Lower leg skin (tissue), 4 donors: ENCODE measurements at regions not wholly inside any gene's neighbourhood (a gene's known extent, or its start where the extent isn't known, plus 50 kb on each side); places are given as distances from the start of the nearest gene placed in this dataset.

Source experiments
- DNase-seq, 2 donors: peaks; one replicate each; pipeline ENCODE4 v3.0.0-alpha.2; 2019; ENCODE audit warnings: low spot score in 2 of 2
- H3K4me3 ChIP-seq: fragments of 200-600 bp; sonication (generic); 2 replicates; pipeline ENCODE4 v1.5.1; 2017; ENCODE audit warnings: mild to moderate bottlenecking, low read depth; ENCODE audit not compliant: poor library complexity, severe bottlenecking
- CTCF ChIP-seq, 3 donors: fragments of 450-650 bp; IDR thresholded peaks; one replicate each; pipeline ENCODE4 v1.5.1; 2016; ENCODE audit warnings: antibody characterized with exemption in 3 of 3, mild to moderate bottlenecking in 3 of 3, moderate library complexity in 2 of 3
- POLR2A ChIP-seq, 2 donors: fragments of 450-650 bp; IDR thresholded peaks; one replicate each; pipeline ENCODE4 v1.6.1; 2016 to 2017; ENCODE audit warnings: antibody characterized with exemption in 2 of 2, mild to moderate bottlenecking in 1 of 2, moderate library complexity in 1 of 2
- WGBS, 2 donors: methylation state at CpG; one replicate each; pipeline ENCODE4 v1.1.5; 2018; 5-methylcytosine and 5-hydroxymethylcytosine counted together
- intact Hi-C: fragments of 100-400 bp; cut with DNase I; formaldehyde crosslinking; loops from one replicate; pipeline ENCODE4 v1.15.0; 2023; ENCODE audit warnings: low total_unique reads

DNA sequence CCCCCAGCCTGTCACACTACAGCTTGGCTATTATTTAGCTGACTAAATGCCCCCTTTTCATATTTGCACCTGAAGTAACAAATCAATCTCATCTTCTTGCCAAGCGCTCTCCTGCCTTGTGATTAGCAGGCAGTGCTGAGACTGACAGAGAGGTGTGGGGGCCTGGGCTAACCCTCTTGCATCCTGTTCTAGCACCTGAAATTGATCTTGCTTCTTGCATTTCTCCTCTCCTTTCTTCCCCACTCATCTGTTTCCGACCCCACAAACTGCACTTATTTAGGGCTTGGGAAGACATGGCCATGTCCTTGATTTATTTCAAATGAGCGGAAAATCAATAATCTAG is 309.0 kb upstream of the PROK2 start:
- no peak overlapping the region for H3K4me3 ChIP-seq
- WGBS, 2 donors = 98% methylated on average over 3 of the region's 3 CpGs
- intact Hi-C loops = no loop called here
- DNase-seq = no peak
- TF ChIP-seq POLR2A (IDR thresholded peaks at IDR 0.05) (no peak), CTCF (IDR thresholded peaks at IDR 0.05) (no peak)

GRCh38 chr3:72093270-72093991 is 308.5 kb upstream of the PROK2 start:
- intact Hi-C loops = no loop called here
- H3K4me3 ChIP-seq = no peak overlapping the region
- no peak for TF ChIP-seq POLR2A (IDR thresholded peaks at IDR 0.05)
- TF ChIP-seq CTCF (IDR thresholded peaks at IDR 0.05) = no peak
- DNase-seq = no peak
- WGBS, 2 donors = 91 to 94% methylated on average over 10 of the region's 10 CpGs

DNA sequence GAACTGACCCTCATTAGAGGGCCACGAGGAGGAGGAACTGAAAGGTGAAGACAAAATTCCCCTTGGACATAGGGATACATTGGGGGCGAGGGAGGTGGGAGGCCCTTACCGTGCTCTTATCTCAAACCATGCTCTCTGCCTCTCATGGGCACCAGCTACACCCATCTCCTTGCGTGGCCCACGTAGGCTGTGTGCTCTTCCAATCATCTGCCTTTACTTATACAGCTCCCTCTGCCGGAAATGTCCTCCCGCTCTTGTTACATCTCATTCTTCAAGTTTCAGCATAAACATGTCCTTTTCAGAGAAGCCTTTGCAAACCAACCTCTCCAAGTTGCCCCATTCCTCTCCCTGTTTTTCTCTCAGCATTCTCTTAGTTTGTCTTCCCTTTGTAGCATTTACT is 307.8 kb upstream of the PROK2 start:
- DNase-seq = no peak
- no peak for TF ChIP-seq POLR2A (IDR thresholded peaks at IDR 0.05)
- intact Hi-C loops = no loop called here
- 92 to 96% methylated on average over 7 of the region's 7 CpGs for WGBS, 2 donors
- no peak overlapping the region for H3K4me3 ChIP-seq

DNA sequence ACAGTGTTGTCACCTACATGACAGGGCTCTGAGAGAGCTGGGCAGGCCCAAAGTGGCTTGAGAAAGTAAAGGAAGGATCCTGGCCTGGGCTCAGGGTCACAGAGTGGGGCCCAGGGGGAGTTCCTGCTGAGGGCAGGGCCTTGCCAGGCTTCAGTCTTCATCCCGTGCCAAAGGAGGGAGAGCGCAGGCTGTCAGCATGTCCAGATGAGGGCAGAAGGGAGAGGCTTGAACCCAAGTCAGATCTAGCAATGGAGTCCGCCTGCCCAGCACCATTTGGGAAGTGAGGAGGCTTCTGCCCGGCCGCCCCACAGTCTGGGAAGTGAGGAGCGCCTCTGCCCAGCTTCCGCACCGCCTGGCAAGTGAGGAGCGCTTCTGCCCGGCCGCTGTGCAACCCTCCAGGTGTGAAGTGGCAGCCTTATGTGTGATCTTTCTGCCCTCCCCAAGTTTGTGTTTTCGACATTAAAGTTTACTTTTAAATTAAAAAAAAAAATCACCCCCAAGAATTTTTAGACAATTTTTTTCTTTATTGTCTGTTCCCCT is 303.6 kb upstream of the PROK2 start:
- TF ChIP-seq CTCF (IDR thresholded peaks at IDR 0.05) (no peak), POLR2A (IDR thresholded peaks at IDR 0.05) (no peak)
- 94 to 95% methylated on average over 12 of the region's 12 CpGs for WGBS, 2 donors
- intact Hi-C loops = no loop called here
- no peak overlapping the region for H3K4me3 ChIP-seq
- DNase-seq = no peak

DNA sequence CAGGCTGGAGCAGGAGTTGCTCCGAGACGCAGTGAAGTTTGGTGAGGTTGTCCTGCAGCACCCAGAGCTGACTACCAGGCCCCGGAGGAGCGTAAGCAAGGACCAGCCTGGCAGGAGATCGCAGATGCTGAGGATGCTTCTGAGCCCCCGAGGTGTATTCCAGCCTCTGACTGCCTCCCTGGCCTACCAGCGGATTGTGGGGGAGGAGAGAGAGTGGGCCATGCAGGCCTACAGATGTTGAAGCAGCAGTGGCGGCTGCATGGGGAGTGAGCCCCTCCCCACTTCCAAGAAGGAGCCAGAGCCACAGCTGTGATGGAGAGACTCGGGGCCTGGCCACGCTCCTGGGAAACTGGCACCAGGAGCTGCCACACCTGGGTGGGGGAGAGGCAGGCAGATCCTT is 302.5 kb upstream of the PROK2 start:
- DNase-seq = no peak
- TF ChIP-seq POLR2A (IDR thresholded peaks at IDR 0.05) (no peak), CTCF (IDR thresholded peaks at IDR 0.05) (no peak)
- intact Hi-C loops = no loop called here
- 94% methylated on average over 10 of the region's 10 CpGs for WGBS, 2 donors
- no peak overlapping the region for H3K4me3 ChIP-seq

GRCh38 chr3:72086743-72087087 is 301.8 kb upstream of the PROK2 start:
- H3K4me3 ChIP-seq = no peak overlapping the region
- intact Hi-C loops = no loop called here
- DNase-seq = no peak
- no peak for TF ChIP-seq CTCF (IDR thresholded peaks at IDR 0.05)
- no peak for TF ChIP-seq POLR2A (IDR thresholded peaks at IDR 0.05)
- 79 to 84% methylated on average over 11 of the region's 11 CpGs for WGBS, 2 donors
